WTC11 (cell line): ENCODE measurements at regions not wholly inside any gene's neighbourhood (a gene's known extent, or its start where the extent isn't known, plus 50 kb on each side); places are given as distances from the start of the nearest gene placed in this dataset.

ENCODE experiments used
- ATAC-seq: fragments of 200-7000 bp; cut with Tn5 transposase; 2 replicates; pipeline ENCODE4 v1.10.0; 2021; ENCODE audit warnings: mild to moderate bottlenecking, moderate library complexity
- CTCF ChIA-PET: fragments of 300-600 bp; sonication (Branson Sonifier 250); formaldehyde crosslinking; loops from one replicate; lab custom pipeline; 2021; ENCODE audit warnings: antibody characterized with exemption; lab: Charles Lee
- POLR2A ChIA-PET: fragments of 350-600 bp; sonication (Branson Sonifier 250); formaldehyde crosslinking; loops from one replicate; lab custom pipeline; 2021; ENCODE audit warnings: antibody characterized with exemption; lab: Charles Lee
- DNase-seq: peaks from one replicate; pipeline ENCODE4 v3.0.0; 2021; ENCODE audit warnings: low spot score
- H3K27ac Mint-ChIP-seq: 2 replicates; pipeline ENCODE4 v1.8.0; 2021; ENCODE audit warnings: mixed read lengths
- H3K27me3 Mint-ChIP-seq: 2 replicates; pipeline ENCODE4 v1.8.0; 2021; ENCODE audit warnings: low read depth, mild to moderate bottlenecking, moderate library complexity, mixed read lengths
- H3K36me3 Mint-ChIP-seq: 2 replicates; pipeline ENCODE4 v1.8.0; 2021; ENCODE audit warnings: mixed read lengths
- H3K4me1 Mint-ChIP-seq: 2 replicates; pipeline ENCODE4 v1.8.0; 2022; ENCODE audit warnings: mixed read lengths
- H3K4me3 Mint-ChIP-seq: 2 replicates; pipeline ENCODE4 v1.8.0; 2021; ENCODE audit warnings: mild to moderate bottlenecking, moderate library complexity, mixed read lengths
- H3K9me3 Mint-ChIP-seq: 2 replicates; pipeline ENCODE4 v1.8.0; 2021; ENCODE audit warnings: mixed read lengths
- ATF1 ChIP-seq: sonication (generic); formaldehyde crosslinking; IDR thresholded peaks from 2 replicates; pipeline ENCODE4 v1.8.1; 2023; ENCODE audit warnings: mild to moderate bottlenecking, moderate library complexity, missing genetic modification reagents
- CREB1 ChIP-seq: sonication (generic); formaldehyde crosslinking; IDR thresholded peaks from 2 replicates; pipeline ENCODE4 v1.8.0; 2023; ENCODE audit warnings: mild to moderate bottlenecking, missing genetic modification reagents
- CTCF ChIP-seq: fragments of 200-600 bp; IDR thresholded peaks from 2 replicates; pipeline ENCODE4 v1.8.0; 2022; ENCODE audit warnings: antibody characterized with exemption
- ETV6 ChIP-seq: sonication (generic); formaldehyde crosslinking; IDR thresholded peaks from 2 replicates; pipeline ENCODE4 v1.8.1; 2022; ENCODE audit warnings: mild to moderate bottlenecking, missing genetic modification reagents
- FOXJ3 ChIP-seq: sonication (generic); formaldehyde crosslinking; IDR thresholded peaks from 2 replicates; pipeline ENCODE4 v1.9.0; 2021; ENCODE audit warnings: missing genetic modification reagents, mild to moderate bottlenecking, borderline replicate concordance
- GABPB1 ChIP-seq: sonication (generic); formaldehyde crosslinking; IDR thresholded peaks from 2 replicates; pipeline ENCODE4 v1.8.1; 2023; ENCODE audit warnings: mild to moderate bottlenecking, missing genetic modification reagents
- IRF2 ChIP-seq: sonication (generic); formaldehyde crosslinking; IDR thresholded peaks from 2 replicates; pipeline ENCODE4 v1.8.0; 2022; ENCODE audit warnings: low read depth, missing genetic modification reagents, borderline replicate concordance
- MLX ChIP-seq: sonication (generic); formaldehyde crosslinking; IDR thresholded peaks from 2 replicates; pipeline ENCODE4 v1.8.1; 2023; ENCODE audit warnings: mild to moderate bottlenecking, missing genetic modification reagents, moderate library complexity
- NFATC4 ChIP-seq: fragments of 250-450 bp; sonication (Bioruptor Pico); IDR thresholded peaks from 2 replicates; pipeline ENCODE4 v1.9.0; 2021; ENCODE audit warnings: mild to moderate bottlenecking
- NR2C2 ChIP-seq: sonication (generic); formaldehyde crosslinking; IDR thresholded peaks from 2 replicates; pipeline ENCODE4 v1.8.0; 2022; ENCODE audit warnings: mild to moderate bottlenecking, missing genetic modification reagents
- OVOL2 ChIP-seq: fragments of 250-450 bp; sonication (Bioruptor Pico); IDR thresholded peaks from 2 replicates; pipeline ENCODE4 v1.9.0; 2021; ENCODE audit warnings: mild to moderate bottlenecking, borderline replicate concordance
- RELA ChIP-seq: sonication (generic); formaldehyde crosslinking; IDR thresholded peaks from 2 replicates; pipeline ENCODE4 v1.8.1; 2022; ENCODE audit warnings: missing genetic modification reagents, mild to moderate bottlenecking, borderline replicate concordance
- SMAD4 ChIP-seq: sonication (generic); formaldehyde crosslinking; IDR thresholded peaks from 2 replicates; pipeline ENCODE4 v1.8.0; 2022; ENCODE audit warnings: mild to moderate bottlenecking, missing genetic modification reagents
- STAT6 ChIP-seq: sonication (generic); formaldehyde crosslinking; conservative IDR thresholded peaks from 2 replicates; pipeline ENCODE4 v1.8.1; 2023; ENCODE audit warnings: mild to moderate bottlenecking, low read depth, missing genetic modification reagents, moderate library complexity
- ZNF138 ChIP-seq: sonication (generic); formaldehyde crosslinking; conservative IDR thresholded peaks from 2 replicates; pipeline ENCODE4 v1.8.1; 2022; ENCODE audit warnings: mild to moderate bottlenecking, moderate library complexity, missing genetic modification reagents
- ZNF263 ChIP-seq: sonication (generic); formaldehyde crosslinking; IDR thresholded peaks from 2 replicates; pipeline ENCODE4 v1.8.1; 2022; ENCODE audit warnings: low read depth, mild to moderate bottlenecking, moderate library complexity, missing genetic modification reagents
- ZNF317 ChIP-seq: sonication (generic); formaldehyde crosslinking; IDR thresholded peaks from 2 replicates; pipeline ENCODE4 v1.8.1; 2023; ENCODE audit warnings: low read depth, mild to moderate bottlenecking, moderate library complexity, missing genetic modification reagents, borderline replicate concordance
- TF ChIP-seq, protein P1 (sequence below): sonication (generic); formaldehyde crosslinking; IDR thresholded peaks from 2 replicates; pipeline ENCODE4 v1.8.0; 2023; ENCODE audit warnings: missing genetic modification reagents
- TF ChIP-seq, protein P2 (sequence below): fragments of 250-450 bp; sonication (Bioruptor Pico); IDR thresholded peaks from 2 replicates; pipeline ENCODE4 v1.9.0; 2021; ENCODE audit warnings: mild to moderate bottlenecking
- TF ChIP-seq, protein P3 (sequence below): fragments of 250-450 bp; sonication (Bioruptor Pico); IDR thresholded peaks from 2 replicates; pipeline ENCODE4 v1.9.0; 2021; ENCODE audit warnings: mild to moderate bottlenecking
- TF ChIP-seq, protein P4 (sequence below): fragments of 250-450 bp; sonication (Bioruptor Pico); IDR thresholded peaks from 2 replicates; pipeline ENCODE4 v1.9.0; 2021; ENCODE audit warnings: moderate library complexity, mild to moderate bottlenecking, inconsistent platforms, borderline replicate concordance

GRCh38 chr11:93049740-93050139, 80.3 kb downstream of the MTNR1B start (continued):
- TF ChIP-seq, protein P1, sequence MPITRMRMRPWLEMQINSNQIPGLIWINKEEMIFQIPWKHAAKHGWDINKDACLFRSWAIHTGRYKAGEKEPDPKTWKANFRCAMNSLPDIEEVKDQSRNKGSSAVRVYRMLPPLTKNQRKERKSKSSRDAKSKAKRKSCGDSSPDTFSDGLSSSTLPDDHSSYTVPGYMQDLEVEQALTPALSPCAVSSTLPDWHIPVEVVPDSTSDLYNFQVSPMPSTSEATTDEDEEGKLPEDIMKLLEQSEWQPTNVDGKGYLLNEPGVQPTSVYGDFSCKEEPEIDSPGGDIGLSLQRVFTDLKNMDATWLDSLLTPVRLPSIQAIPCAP (CRISPR knock-in tag) = no peak
- TF ChIP-seq SMAD4 (CRISPR knock-in tag) (no peak), CTCF (no peak), ATF1 (no peak)
- TF ChIP-seq, protein P2, sequence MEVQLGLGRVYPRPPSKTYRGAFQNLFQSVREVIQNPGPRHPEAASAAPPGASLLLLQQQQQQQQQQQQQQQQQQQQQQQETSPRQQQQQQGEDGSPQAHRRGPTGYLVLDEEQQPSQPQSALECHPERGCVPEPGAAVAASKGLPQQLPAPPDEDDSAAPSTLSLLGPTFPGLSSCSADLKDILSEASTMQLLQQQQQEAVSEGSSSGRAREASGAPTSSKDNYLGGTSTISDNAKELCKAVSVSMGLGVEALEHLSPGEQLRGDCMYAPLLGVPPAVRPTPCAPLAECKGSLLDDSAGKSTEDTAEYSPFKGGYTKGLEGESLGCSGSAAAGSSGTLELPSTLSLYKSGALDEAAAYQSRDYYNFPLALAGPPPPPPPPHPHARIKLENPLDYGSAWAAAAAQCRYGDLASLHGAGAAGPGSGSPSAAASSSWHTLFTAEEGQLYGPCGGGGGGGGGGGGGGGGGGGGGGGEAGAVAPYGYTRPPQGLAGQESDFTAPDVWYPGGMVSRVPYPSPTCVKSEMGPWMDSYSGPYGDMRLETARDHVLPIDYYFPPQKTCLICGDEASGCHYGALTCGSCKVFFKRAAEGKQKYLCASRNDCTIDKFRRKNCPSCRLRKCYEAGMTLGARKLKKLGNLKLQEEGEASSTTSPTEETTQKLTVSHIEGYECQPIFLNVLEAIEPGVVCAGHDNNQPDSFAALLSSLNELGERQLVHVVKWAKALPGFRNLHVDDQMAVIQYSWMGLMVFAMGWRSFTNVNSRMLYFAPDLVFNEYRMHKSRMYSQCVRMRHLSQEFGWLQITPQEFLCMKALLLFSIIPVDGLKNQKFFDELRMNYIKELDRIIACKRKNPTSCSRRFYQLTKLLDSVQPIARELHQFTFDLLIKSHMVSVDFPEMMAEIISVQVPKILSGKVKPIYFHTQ (CRISPR knock-in tag) = no peak

DNA sequence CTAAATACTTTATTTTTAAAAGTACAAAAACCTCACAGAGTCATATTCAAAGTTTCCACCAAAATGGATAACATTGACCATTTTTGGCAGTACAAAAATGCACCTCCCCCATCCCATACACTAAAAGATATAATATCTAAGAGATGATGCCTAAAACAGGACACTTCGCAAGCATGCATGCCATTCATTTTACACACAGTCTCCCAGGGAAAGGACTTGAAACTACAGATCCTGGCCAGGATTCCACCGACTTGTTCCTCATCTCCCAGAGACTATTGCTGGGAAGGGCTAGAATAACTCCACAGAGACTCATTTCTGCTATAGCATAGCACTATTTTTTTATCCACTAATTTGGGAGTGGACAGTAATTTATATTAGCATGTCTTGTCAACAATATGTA, 81.7 kb downstream of the MTNR1B start:
- CTCF ChIA-PET = no interaction called here
- Mint-ChIP-seq H3K9me3 (peaks cover 3% of the 10 kb centered on the region; the same call in 1 of the 2 replicates), H3K4me1 (no peaks in the 10 kb centered on the region), H3K27me3 (no peaks in the 10 kb centered on the region), H3K4me3 (no peak overlapping the region), H3K27ac (no peak overlapping the region), H3K36me3 (no peaks in the 10 kb centered on the region)
- TF ChIP-seq IRF2 (no peak), OVOL2 (CRISPR knock-in tag) (no peak), STAT6 (CRISPR knock-in tag) (no peak), NR2C2 (CRISPR knock-in tag) (no peak), ZNF263 (CRISPR knock-in tag) (no peak), FOXJ3 (CRISPR knock-in tag) (no peak), ETV6 (no peak), ZNF138 (CRISPR knock-in tag) (no peak), GABPB1 (no peak), RELA (CRISPR knock-in tag) (no peak), ZNF317 (CRISPR knock-in tag) (no peak), MLX (CRISPR knock-in tag) (no peak), CREB1 (no peak), NFATC4 (CRISPR knock-in tag) (no peak)
- TF ChIP-seq, protein P3, sequence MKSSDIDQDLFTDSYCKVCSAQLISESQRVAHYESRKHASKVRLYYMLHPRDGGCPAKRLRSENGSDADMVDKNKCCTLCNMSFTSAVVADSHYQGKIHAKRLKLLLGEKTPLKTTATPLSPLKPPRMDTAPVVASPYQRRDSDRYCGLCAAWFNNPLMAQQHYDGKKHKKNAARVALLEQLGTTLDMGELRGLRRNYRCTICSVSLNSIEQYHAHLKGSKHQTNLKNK (CRISPR knock-in tag) = no peak
- TF ChIP-seq, protein P4, sequence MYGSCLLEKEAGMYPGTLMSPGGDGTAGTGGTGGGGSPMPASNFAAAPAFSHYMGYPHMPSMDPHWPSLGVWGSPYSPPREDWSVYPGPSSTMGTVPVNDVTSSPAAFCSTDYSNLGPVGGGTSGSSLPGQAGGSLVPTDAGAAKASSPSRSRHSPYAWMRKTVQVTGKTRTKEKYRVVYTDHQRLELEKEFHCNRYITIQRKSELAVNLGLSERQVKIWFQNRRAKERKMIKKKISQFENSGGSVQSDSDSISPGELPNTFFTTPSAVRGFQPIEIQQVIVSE = no peak
- TF ChIP-seq, protein P2 (CRISPR knock-in tag) = no peak
- DNase-seq (no peak), ATAC-seq (no peak)
- POLR2A ChIA-PET = no interaction called here
